Neuronal stem cell (in vitro differentiated cells): ENCODE measurements at regions not wholly inside any gene's neighbourhood (a gene's known extent, or its start where the extent isn't known, plus 50 kb on each side); places are given as distances from the start of the nearest gene placed in this dataset.

Experiments used
- DNase-seq: peaks from one replicate; pipeline ENCODE4 v3.0.0-alpha.2; 2013; ENCODE audit warnings: low spot score
- H2AFZ ChIP-seq: one replicate; pipeline ENCODE4 v1.6.1; 2013; ENCODE audit warnings: mild to moderate bottlenecking, low read length, inconsistent platforms
- H2AK5ac ChIP-seq: 2 replicates; pipeline ENCODE4 v1.6.1; 2013; ENCODE audit warnings: low read depth, mild to moderate bottlenecking, inconsistent platforms, low read length, moderate library complexity, mixed read lengths
- H2BK120ac ChIP-seq: 2 replicates; pipeline ENCODE4 v1.6.1; 2013; ENCODE audit warnings: low read depth, mild to moderate bottlenecking, inconsistent platforms, low read length, moderate library complexity, mixed read lengths
- H2BK12ac ChIP-seq: one replicate; pipeline ENCODE4 v1.6.1; 2013; ENCODE audit warnings: low read length, inconsistent platforms
- H2BK15ac ChIP-seq: 2 replicates; pipeline ENCODE4 v1.6.1; 2013; ENCODE audit warnings: mild to moderate bottlenecking, low read length, inconsistent platforms, mixed read lengths
- H2BK5ac ChIP-seq: one replicate; pipeline ENCODE4 v1.6.1; 2013; ENCODE audit warnings: inconsistent platforms, mild to moderate bottlenecking, low read length, moderate library complexity
- H3K14ac ChIP-seq: one replicate; pipeline ENCODE4 v1.6.1; 2013; ENCODE audit warnings: low read length, inconsistent platforms
- H3K18ac ChIP-seq: 2 replicates; pipeline ENCODE4 v1.6.1; 2013; ENCODE audit warnings: low read length, inconsistent platforms
- H3K23ac ChIP-seq: 2 replicates; pipeline ENCODE4 v1.6.1; 2013; ENCODE audit warnings: low read depth, mild to moderate bottlenecking, mixed read lengths, low read length, inconsistent platforms; ENCODE audit not compliant: poor library complexity
- H3K27ac ChIP-seq: replicated peaks from 3 replicates; pipeline ENCODE4 v1.5.1; 2013; ENCODE audit warnings: low read length, inconsistent platforms
- H3K27me3 ChIP-seq, 3 experiments: 2 replicates each; pipeline ENCODE4 v1.6.1; 2013; ENCODE audit warnings: low read length in 3 of 3, mild to moderate bottlenecking in 2 of 3, inconsistent platforms in 1 of 3, low read depth in 1 of 3, mixed read lengths in 1 of 3, moderate library complexity in 1 of 3; ENCODE audit not compliant: control insufficient read depth in 3 of 3, insufficient read depth in 3 of 3
- H3K36me3 ChIP-seq, 2 donors: replicated peaks in 1 of 2; 2 replicates each; pipeline ENCODE4 v1.6.1; 2013; ENCODE audit warnings: low read length in 2 of 2; ENCODE audit not compliant: control insufficient read depth in 2 of 2, insufficient read depth in 2 of 2
- H3K4ac ChIP-seq: 2 replicates; pipeline ENCODE4 v1.6.1; 2013; ENCODE audit warnings: inconsistent platforms, mild to moderate bottlenecking, low read length, moderate library complexity
- H3K4me1 ChIP-seq, 2 donors: 1 replicate in 1 of 2; 2 replicates in 1 of 2; pipeline ENCODE4 v1.6.1; 2013; ENCODE audit warnings: low read length in 2 of 2, low read depth in 1 of 2; ENCODE audit not compliant: control insufficient read depth in 2 of 2, insufficient read depth in 1 of 2
- H3K4me2 ChIP-seq: one replicate; pipeline ENCODE4 v1.6.1; 2013; ENCODE audit warnings: mild to moderate bottlenecking, low read length, inconsistent platforms; ENCODE audit not compliant: insufficient read depth, poor library complexity, severe bottlenecking
- H3K4me3 ChIP-seq, 2 donors: 2 replicates each; pipeline ENCODE4 v1.5.1; 2013; ENCODE audit warnings: low read length in 2 of 2, mild to moderate bottlenecking in 2 of 2, inconsistent platforms in 1 of 2, moderate library complexity in 1 of 2
- H3K79me1 ChIP-seq: one replicate; pipeline ENCODE4 v1.6.1; 2013; ENCODE audit warnings: low read depth, mild to moderate bottlenecking, inconsistent platforms, low read length, moderate library complexity
- H3K9ac ChIP-seq: one replicate; pipeline ENCODE4 v1.6.1; 2013; ENCODE audit warnings: mild to moderate bottlenecking, low read depth, low read length, inconsistent platforms; ENCODE audit not compliant: poor library complexity
- H3K9me3 ChIP-seq, 2 donors: replicated peaks in 1 of 2; 2 replicates each; pipeline versions ENCODE3 to v1.6.1; 2013; ENCODE audit warnings: low read length in 2 of 2, mild to moderate bottlenecking in 2 of 2, inconsistent platforms in 1 of 2, low read depth in 1 of 2, mixed read lengths in 1 of 2, moderate library complexity in 1 of 2; ENCODE audit not compliant: control insufficient read depth in 2 of 2, insufficient read depth in 1 of 2
- H4K8ac ChIP-seq: one replicate; pipeline ENCODE4 v1.6.1; 2013; ENCODE audit warnings: low read depth, mild to moderate bottlenecking, inconsistent platforms, low read length, moderate library complexity
- H4K91ac ChIP-seq: one replicate; pipeline ENCODE4 v1.6.1; 2013; ENCODE audit warnings: low read length, low read depth, mild to moderate bottlenecking, inconsistent platforms; ENCODE audit not compliant: poor library complexity
- WGBS, 2 donors: extraction: QIAGEN DNeasy Blood & Tissue Kit; methylation state at CpG; one replicate each; pipeline ENCODE4 v1.1.7; 2013; ENCODE audit warnings: missing lambda C conversion rate in 2 of 2, mixed read lengths in 1 of 2; ENCODE audit not compliant: insufficient read length in 2 of 2, insufficient replicate concordance in 1 of 2; ENCODE audit errors: extremely low coverage in 2 of 2; 5-methylcytosine and 5-hydroxymethylcytosine counted together

DNA sequence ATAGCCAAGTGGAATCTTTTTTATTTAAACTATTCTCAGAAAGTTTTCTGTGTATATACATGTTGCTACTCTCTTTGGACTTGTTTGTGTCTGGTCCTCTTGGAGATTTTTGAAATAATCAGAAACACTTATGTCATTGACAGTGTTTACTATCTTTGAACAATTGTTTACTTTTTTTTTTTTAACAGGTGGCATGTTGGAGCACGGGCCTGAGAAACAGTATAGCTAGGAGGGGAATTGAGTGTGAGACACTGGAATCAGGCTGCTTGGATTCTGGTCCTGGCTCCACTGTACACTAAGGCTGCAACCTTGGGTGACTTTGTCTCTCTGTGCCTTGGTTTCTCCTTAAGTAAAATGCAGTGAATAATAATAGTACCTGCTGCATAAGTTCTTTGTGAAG is 279.6 kb downstream of the PRL start:
- Histone ChIP-seq H3K9ac (no peak overlapping the region), H3K4me3 (no peak overlapping the region), H3K23ac (no peak overlapping the region), H4K8ac (no peak overlapping the region), H2AFZ (no peak overlapping the region), H3K18ac (no peak overlapping the region), H3K4me2 (no peak overlapping the region), H4K91ac (no peak overlapping the region), H2BK15ac (no peak overlapping the region), H3K14ac (no peak overlapping the region), H3K4ac (no peak overlapping the region), H2BK12ac (no peak overlapping the region), H3K27me3 (no peaks in the 10 kb centered on the region), H2BK120ac (no peak overlapping the region), H3K79me1 (no peaks in the 10 kb centered on the region), H3K9me3 (peaks cover 6 to 13% of the 10 kb centered on the region in 2 donors), H2BK5ac (no peak overlapping the region), H3K36me3 (peaks cover 0 to 22% of the 10 kb centered on the region in 2 donors), H3K27ac (no peak overlapping the region), H3K4me1 (peaks cover 0 to 2% of the 10 kb centered on the region in 2 donors), H2AK5ac (no peak overlapping the region)
- DNase-seq: no peak
- WGBS, 2 donors: no CpG with 5 or more reads among the region's 1 CpG

DNA sequence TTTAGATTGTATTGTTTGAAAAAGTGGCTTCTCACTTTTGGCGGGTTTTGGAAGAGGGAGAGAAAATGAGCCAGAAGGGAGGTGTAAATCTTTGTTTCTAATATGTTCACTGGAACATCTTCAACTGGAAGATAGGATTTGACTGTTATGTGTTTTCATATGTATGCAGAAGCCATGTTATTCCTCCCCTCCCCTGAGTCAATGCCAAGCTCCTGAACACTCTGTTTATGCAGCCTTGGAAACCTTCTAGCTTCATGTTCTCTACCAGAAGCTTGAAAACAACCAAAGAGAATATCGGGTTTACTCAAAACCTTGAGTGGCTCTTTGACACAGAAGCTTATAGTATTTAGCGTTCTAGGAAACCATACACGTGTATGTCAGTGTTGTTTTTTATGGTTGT is 279.1 kb downstream of the PRL start:
- Histone ChIP-seq H2AK5ac (no peak overlapping the region), H3K79me1 (no peaks in the 10 kb centered on the region), H3K4me1 (peaks cover 0 to 2% of the 10 kb centered on the region in 2 donors), H3K14ac (no peak overlapping the region), H2AFZ (no peak overlapping the region), H2BK120ac (no peak overlapping the region), H3K4ac (no peak overlapping the region), H2BK12ac (no peak overlapping the region), H3K9ac (no peak overlapping the region), H2BK5ac (no peak overlapping the region), H4K8ac (no peak overlapping the region), H3K9me3 (peaks cover 6 to 16% of the 10 kb centered on the region in 2 donors), H3K4me3 (no peak overlapping the region), H3K18ac (no peak overlapping the region), H3K36me3 (peaks cover 0 to 27% of the 10 kb centered on the region in 2 donors), H2BK15ac (no peak overlapping the region), H3K4me2 (no peak overlapping the region), H3K23ac (no peak overlapping the region), H3K27ac (no peak overlapping the region), H3K27me3 (no peaks in the 10 kb centered on the region), H4K91ac (no peak overlapping the region)
- DNase-seq: no peak
- no CpG with 5 or more reads among the region's 4 CpGs for WGBS, 2 donors

DNA sequence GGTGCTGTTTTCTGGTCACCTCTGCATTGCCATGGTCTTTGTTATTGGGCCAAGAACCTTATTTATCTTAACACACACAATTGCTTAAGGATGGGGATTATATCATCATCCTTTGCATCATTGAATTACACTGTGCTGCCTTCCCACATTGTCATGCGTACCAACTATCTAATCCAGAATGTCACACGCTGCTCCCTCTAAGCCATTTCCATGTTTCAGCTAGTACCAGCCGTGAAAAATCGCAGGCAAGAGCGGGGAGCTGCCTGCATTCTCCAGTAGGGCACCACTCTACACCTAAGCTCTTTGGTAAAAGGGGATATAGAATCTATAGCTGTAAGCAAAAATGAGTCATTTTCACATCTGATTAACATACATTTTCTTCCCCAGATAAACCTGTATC is 277.0 kb downstream of the PRL start:
- no peak overlapping the region for H3K4me2 ChIP-seq
- H2AFZ ChIP-seq: no peak overlapping the region
- H2BK120ac ChIP-seq: no peak overlapping the region
- DNase-seq: no peak
- no peak overlapping the region for H2BK15ac ChIP-seq
- WGBS, 2 donors: no CpG with 5 or more reads among the region's 5 CpGs
- no peak overlapping the region for H3K27ac ChIP-seq
- H3K79me1 ChIP-seq: no peaks in the 10 kb centered on the region
- peaks cover 2 to 9% of the 10 kb centered on the region in 2 donors for H3K4me1 ChIP-seq
- H2BK12ac ChIP-seq: no peak overlapping the region
- H3K14ac ChIP-seq: no peak overlapping the region
- no peak overlapping the region for H3K18ac ChIP-seq
- peaks cover 4 to 16% of the 10 kb centered on the region in 2 donors for H3K9me3 ChIP-seq
- H3K23ac ChIP-seq: no peak overlapping the region
- H3K4ac ChIP-seq: no peak overlapping the region
- no peaks in the 10 kb centered on the region for H3K27me3 ChIP-seq
- no peak overlapping the region for H4K8ac ChIP-seq
- no peak overlapping the region for H3K4me3 ChIP-seq
- no peak overlapping the region for H2BK5ac ChIP-seq
- H3K9ac ChIP-seq: no peak overlapping the region
- H4K91ac ChIP-seq: no peak overlapping the region
- H3K36me3 ChIP-seq: peaks cover 0 to 33% of the 10 kb centered on the region in 2 donors
- no peak overlapping the region for H2AK5ac ChIP-seq

DNA sequence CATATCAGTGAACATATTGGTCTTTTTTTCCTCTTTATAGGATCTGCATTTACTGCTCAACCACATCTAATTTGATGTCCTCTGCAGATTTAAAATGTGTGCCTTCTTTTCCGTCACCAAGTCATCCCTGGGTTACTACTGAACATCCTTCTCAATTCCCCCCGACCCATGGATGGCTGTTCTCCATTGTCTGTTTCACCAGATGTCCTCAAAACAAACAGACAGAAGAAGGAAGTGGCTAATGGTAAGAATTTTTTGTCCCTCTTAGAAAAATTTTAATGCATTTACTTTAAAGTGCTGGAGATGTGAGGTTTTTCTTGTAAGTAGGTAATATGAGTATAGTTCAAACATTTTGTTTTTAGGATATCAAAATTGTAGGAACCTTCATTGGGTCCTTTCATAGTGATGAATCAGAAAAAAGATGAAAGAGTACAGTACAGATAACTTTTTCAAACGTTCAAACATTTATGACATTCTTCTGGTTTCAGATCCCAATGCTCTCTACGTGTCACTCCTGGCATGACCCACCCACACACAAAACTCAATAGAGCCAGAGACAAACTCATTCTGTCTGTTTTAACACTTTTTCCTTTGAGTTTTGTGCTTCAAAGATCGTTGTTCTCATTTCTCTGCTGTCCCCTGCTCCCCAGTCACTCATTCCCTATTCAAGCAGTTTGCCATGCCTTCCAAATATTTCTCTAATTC is 276.4 kb downstream of the PRL start:
- Histone ChIP-seq H2AK5ac (no peak overlapping the region), H3K4me3 (no peak overlapping the region), H2BK15ac (no peak overlapping the region), H2AFZ (no peak overlapping the region), H3K79me1 (no peaks in the 10 kb centered on the region), H2BK12ac (no peak overlapping the region), H3K23ac (no peak overlapping the region), H3K9me3 (peaks cover 4 to 16% of the 10 kb centered on the region in 2 donors), H3K18ac (no peak overlapping the region), H2BK120ac (no peak overlapping the region), H4K91ac (no peak overlapping the region), H2BK5ac (no peak overlapping the region), H3K36me3 (peaks cover 0 to 33% of the 10 kb centered on the region in 2 donors), H3K9ac (no peak overlapping the region), H3K4ac (no peak overlapping the region), H3K4me1 (peaks cover 5 to 12% of the 10 kb centered on the region in 2 donors), H3K14ac (no peak overlapping the region), H4K8ac (no peak overlapping the region), H3K27me3 (no peaks in the 10 kb centered on the region), H3K27ac (no peak overlapping the region), H3K4me2 (no peak overlapping the region)
- WGBS, 2 donors: no CpG with 5 or more reads among the region's 5 CpGs
- no peak for DNase-seq
